H9 (cell line): ENCODE measurements at regions not wholly inside any gene's neighbourhood (a gene's known extent, or its start where the extent isn't known, plus 50 kb on each side); places are given as distances from the start of the nearest gene placed in this dataset.

ENCODE experiments used
- DNase-seq: peaks from one replicate; pipeline ENCODE4 v3.0.0-alpha.2; 2017
- H2AFZ ChIP-seq: one replicate; pipeline ENCODE4 v1.6.1; 2013; ENCODE audit warnings: mild to moderate bottlenecking, low read length, control low read depth, moderate library complexity
- H2AK5ac ChIP-seq: 2 replicates; pipeline ENCODE4 v1.6.1; 2013; ENCODE audit warnings: low read length, control low read depth, mixed read lengths; ENCODE audit not compliant: insufficient read length
- H2BK120ac ChIP-seq: one replicate; pipeline ENCODE4 v1.6.1; 2013; ENCODE audit warnings: low read depth, mild to moderate bottlenecking, low read length, control low read depth, inconsistent platforms; ENCODE audit not compliant: poor library complexity, severe bottlenecking
- H2BK12ac ChIP-seq: 2 replicates; pipeline ENCODE4 v1.6.1; 2013; ENCODE audit warnings: low read length, control low read depth, mixed read lengths, low read depth; ENCODE audit not compliant: insufficient read length
- H2BK15ac ChIP-seq: 2 replicates; pipeline ENCODE4 v1.6.1; 2013; ENCODE audit warnings: low read depth, low read length, control low read depth
- H2BK20ac ChIP-seq: one replicate; pipeline ENCODE4 v1.6.1; 2013; ENCODE audit warnings: low read depth, mild to moderate bottlenecking, low read length, control low read depth, inconsistent platforms; ENCODE audit not compliant: poor library complexity, severe bottlenecking
- H2BK5ac ChIP-seq: 2 replicates; pipeline ENCODE4 v1.6.1; 2013; ENCODE audit warnings: low read length, control low read depth, mixed read lengths; ENCODE audit not compliant: insufficient read length
- H3K14ac ChIP-seq: 2 replicates; pipeline ENCODE4 v1.6.1; 2013; ENCODE audit warnings: low read length, control low read depth; ENCODE audit not compliant: insufficient read depth
- H3K18ac ChIP-seq: 2 replicates; pipeline ENCODE4 v1.6.1; 2013; ENCODE audit warnings: low read depth, mild to moderate bottlenecking, mixed read lengths, low read length, control low read depth; ENCODE audit not compliant: insufficient read length
- H3K23ac ChIP-seq: 2 replicates; pipeline ENCODE4 v1.6.1; 2013; ENCODE audit warnings: low read length, control low read depth, mixed read lengths, low read depth; ENCODE audit not compliant: insufficient read length
- H3K23me2 ChIP-seq: 2 replicates; pipeline ENCODE4 v1.6.1; 2013; ENCODE audit warnings: low read depth, mild to moderate bottlenecking, mixed read lengths, low read length, control low read depth; ENCODE audit not compliant: insufficient read length, poor library complexity, severe bottlenecking
- H3K27ac ChIP-seq: 2 replicates; pipeline ENCODE4 v1.5.1; 2013; ENCODE audit warnings: low read length, control low read depth, mixed read lengths, low read depth; ENCODE audit not compliant: insufficient read length
- H3K27me3 ChIP-seq: 2 replicates; pipeline ENCODE4 v1.6.1; 2013; ENCODE audit warnings: low read length, control low read depth, inconsistent platforms; ENCODE audit not compliant: insufficient read depth
- H3K4ac ChIP-seq: 2 replicates; pipeline ENCODE4 v1.6.1; 2013; ENCODE audit warnings: low read depth, mild to moderate bottlenecking, control low read depth, inconsistent platforms, low read length, moderate library complexity
- H3K4me1 ChIP-seq: 2 replicates; pipeline ENCODE4 v1.6.1; 2013; ENCODE audit warnings: low read length, control low read depth, inconsistent platforms; ENCODE audit not compliant: insufficient read depth
- H3K4me2 ChIP-seq: 2 replicates; pipeline ENCODE4 v1.6.1; 2013; ENCODE audit warnings: low read length, control low read depth, mixed read lengths; ENCODE audit not compliant: insufficient read length, insufficient read depth
- H3K56ac ChIP-seq: 2 replicates; pipeline ENCODE4 v1.6.1; 2013; ENCODE audit warnings: low read depth, mild to moderate bottlenecking, mixed read lengths, low read length, control low read depth; ENCODE audit not compliant: insufficient read length
- H3K79me1 ChIP-seq: 2 replicates; pipeline ENCODE4 v1.6.1; 2013; ENCODE audit warnings: low read depth, mild to moderate bottlenecking, moderate library complexity, low read length, control low read depth, inconsistent platforms; ENCODE audit not compliant: insufficient read depth, poor library complexity, severe bottlenecking
- H3K79me2 ChIP-seq: 2 replicates; pipeline ENCODE4 v1.6.1; 2013; ENCODE audit warnings: low read length, control low read depth, inconsistent platforms; ENCODE audit not compliant: insufficient read depth
- H3K9ac ChIP-seq: 2 replicates; pipeline ENCODE4 v1.6.1; 2013; ENCODE audit warnings: low read length, control low read depth, mixed read lengths; ENCODE audit not compliant: insufficient read length; ENCODE audit errors: extremely low read depth
- H3K9me3 ChIP-seq: one replicate; pipeline ENCODE4 v1.6.1; 2013; ENCODE audit warnings: low read depth, low read length, inconsistent platforms; ENCODE audit not compliant: control insufficient read depth
- H3T11ph ChIP-seq: one replicate; pipeline ENCODE4 v1.6.1; 2013; ENCODE audit warnings: mild to moderate bottlenecking, low read length, control low read depth, inconsistent platforms
- H4K20me1 ChIP-seq: one replicate; pipeline ENCODE4 v1.6.1; 2013; ENCODE audit not compliant: control insufficient read depth, insufficient read length, insufficient read depth
- H4K5ac ChIP-seq: 2 replicates; pipeline ENCODE4 v1.6.1; 2013; ENCODE audit warnings: low read depth, mild to moderate bottlenecking, mixed read lengths, low read length, control low read depth; ENCODE audit not compliant: insufficient read length
- H4K8ac ChIP-seq: replicated peaks from 2 replicates; pipeline ENCODE4 v1.6.1; 2013; ENCODE audit warnings: low read length, control low read depth, mixed read lengths, low read depth; ENCODE audit not compliant: insufficient read length
- H4K91ac ChIP-seq: 2 replicates; pipeline ENCODE4 v1.6.1; 2013; ENCODE audit warnings: low read depth, mild to moderate bottlenecking, moderate library complexity, mixed read lengths, low read length, control low read depth; ENCODE audit not compliant: insufficient read length
- H3K27ac Mint-ChIP-seq, 3 experiments: 2 replicates in 2 of 3; 3 replicates in 1 of 3; pipeline ENCODE4 v1.8.0; 2020 to 2021; ENCODE audit warnings: mixed read lengths in 3 of 3, mild to moderate bottlenecking in 1 of 3, moderate library complexity in 1 of 3
- H3K27me3 Mint-ChIP-seq: 2 replicates; pipeline ENCODE4 v1.8.0; 2021; ENCODE audit warnings: low read depth, mild to moderate bottlenecking, moderate library complexity, mixed read lengths
- H3K36me3 Mint-ChIP-seq, 3 experiments: 2 replicates in 2 of 3; 3 replicates in 1 of 3; pipeline ENCODE4 v1.8.0; 2020 to 2021; ENCODE audit warnings: low read depth in 3 of 3, mixed read lengths in 3 of 3; ENCODE audit not compliant: insufficient read depth in 1 of 3
- H3K4me1 Mint-ChIP-seq, 2 experiments: 2 replicates each; pipeline ENCODE4 v1.8.0; 2020; ENCODE audit warnings: mixed read lengths in 2 of 2
- H3K4me3 Mint-ChIP-seq, 2 experiments: 2 replicates in 1 of 2; 3 replicates in 1 of 2; pipeline ENCODE4 v1.8.0; 2020 to 2021; ENCODE audit warnings: mild to moderate bottlenecking in 2 of 2, mixed read lengths in 2 of 2, moderate library complexity in 1 of 2
- H3K9me3 Mint-ChIP-seq, 2 experiments: 2 replicates in 1 of 2; 3 replicates in 1 of 2; pipeline ENCODE4 v1.8.0; 2020; ENCODE audit warnings: mild to moderate bottlenecking in 2 of 2, mixed read lengths in 2 of 2, moderate library complexity in 1 of 2
- CTCF ChIP-seq: fragments of 200-600 bp; sonication (generic); conservative IDR thresholded peaks from 3 replicates; pipeline ENCODE4 v1.8.0; 2021; ENCODE audit warnings: antibody characterized with exemption, mild to moderate bottlenecking
- WGBS: extraction: QIAGEN DNeasy Blood & Tissue Kit; methylation state at CpG from one replicate; pipeline ENCODE4 v1.1.7; 2013; ENCODE audit warnings: missing lambda C conversion rate, low lambda C conversion rate, mixed read lengths; ENCODE audit not compliant: insufficient read length; ENCODE audit errors: extremely low coverage; 5-methylcytosine and 5-hydroxymethylcytosine counted together

GRCh38 chr2:21519821-21520220 is 396.1 kb downstream of the TDRD15 start:
- Histone ChIP-seq H3K4me1 (no peaks in the 10 kb centered on the region), H4K91ac (no peak overlapping the region), H2BK20ac (no peak overlapping the region), H3T11ph (no peak overlapping the region), H4K8ac (no peak overlapping the region), H3K14ac (no peak overlapping the region), H3K4me2 (no peak overlapping the region), H3K4ac (no peak overlapping the region), H3K79me1 (no peaks in the 10 kb centered on the region), H3K9ac (no peak overlapping the region), H3K79me2 (no peaks in the 10 kb centered on the region), H3K9me3 (no peaks in the 10 kb centered on the region), H3K23me2 (no peaks in the 10 kb centered on the region), H2AK5ac (no peak overlapping the region), H2AFZ (no peak overlapping the region), H2BK120ac (no peak overlapping the region), H2BK12ac (no peak overlapping the region), H4K20me1 (no peaks in the 10 kb centered on the region), H4K5ac (no peak overlapping the region), H3K23ac (no peak overlapping the region), H3K18ac (no peak overlapping the region), H2BK5ac (no peak overlapping the region), H3K56ac (no peak overlapping the region), H3K27me3 (no peaks in the 10 kb centered on the region), H3K27ac (no peak overlapping the region), H2BK15ac (no peak overlapping the region)
- H3K9me3 Mint-ChIP-seq = peaks cover 3% of the 10 kb centered on the region in 2 experiments; a peak in 4 of 5 replicates
- no peaks in the 10 kb centered on the region for H3K36me3 Mint-ChIP-seq
- no peak for DNase-seq
- TF ChIP-seq CTCF = no peak
- H3K27ac Mint-ChIP-seq = no peak overlapping the region; a peak in 1 of 7 replicates
- no peak overlapping the region for H3K4me3 Mint-ChIP-seq
- H3K27me3 Mint-ChIP-seq = no peaks in the 10 kb centered on the region
- no peaks in the 10 kb centered on the region for H3K4me1 Mint-ChIP-seq
- no CpG with 5 or more reads among the region's 4 CpGs for WGBS
